Endothelial cell of umbilical vein (primary cell): ENCODE measurements at regions not wholly inside any gene's neighbourhood (a gene's known extent, or its start where the extent isn't known, plus 50 kb on each side); places are given as distances from the start of the nearest gene placed in this dataset.

Experiments
- CTCF ChIP-seq, 2 donors: IDR thresholded peaks; 1 replicate in 1 of 2; 2 replicates in 1 of 2; pipeline ENCODE4 v1.5.1; 2011; ENCODE audit warnings: low read length in 2 of 2, mild to moderate bottlenecking in 2 of 2, moderate library complexity in 2 of 2, control low read depth in 1 of 2, inconsistent platforms in 1 of 2, low read depth in 1 of 2; ENCODE audit not compliant: insufficient read depth in 1 of 2; ENCODE audit errors: extremely low read depth in 1 of 2
- EZH2 ChIP-seq: IDR thresholded peaks from 2 replicates; pipeline ENCODE4 v1.6.1; 2012; ENCODE audit warnings: borderline replicate concordance, low read depth, mild to moderate bottlenecking, moderate library complexity, low read length, inconsistent platforms; ENCODE audit not compliant: severe bottlenecking
- JUN ChIP-seq: IDR thresholded peaks from 2 replicates; pipeline ENCODE4 v1.6.1; 2011; ENCODE audit warnings: borderline replicate concordance, low read depth; ENCODE audit not compliant: insufficient read length, insufficient read depth
- MAX ChIP-seq: IDR thresholded peaks from 2 replicates; pipeline ENCODE4 v1.6.1; 2011; ENCODE audit not compliant: insufficient read depth, insufficient read length
- MYC ChIP-seq: IDR thresholded peaks from one replicate; pipeline ENCODE4 v1.6.1; 2011; ENCODE audit warnings: mild to moderate bottlenecking, low read depth, low read length
- POLR2A ChIP-seq: IDR thresholded peaks from 2 replicates; pipeline ENCODE4 v1.6.1; 2012; ENCODE audit warnings: low read depth, mild to moderate bottlenecking, control low read depth, low read length
- POLR2AphosphoS5 ChIP-seq: IDR thresholded peaks from 2 replicates; pipeline ENCODE4 v1.6.1; 2012; ENCODE audit warnings: low read depth, mild to moderate bottlenecking, control low read depth, low read length, moderate library complexity; ENCODE audit not compliant: insufficient read depth

- TF ChIP-seq CTCF (IDR thresholded peaks at IDR 0.05; ENCODE audit: extremely low read depth in 1 of 2, insufficient read depth in 1 of 2, low read depth in 1 of 2, low read length in 2 of 2) = no peak
- no peak for TF ChIP-seq MAX
- no peak for TF ChIP-seq POLR2A
- TF ChIP-seq POLR2AphosphoS5 = peak; percentile 79
- TF ChIP-seq JUN = peak; percentile 73
- no peak for TF ChIP-seq EZH2
- no peak for TF ChIP-seq MYC
These were observed 185.3 kb downstream of the NRIP1 start for GRCh38 chr21:14879458-14879857.
